NCI-H460 (cell line): ENCODE measurements at regions not wholly inside any gene's neighbourhood (a gene's known extent, or its start where the extent isn't known, plus 50 kb on each side); places are given as distances from the start of the nearest gene placed in this dataset.
A peak's percentile ranks its signal among the peaks of the same experiment; 100 is the strongest.
"Not testable (repeated sequence)": the region's sequence is repeated elsewhere in the genome, so short reads cannot be mapped to it uniquely, and the experiment has no call there.

ENCODE experiments used
- DNase-seq: peaks from one replicate; pipeline ENCODE4 v3.0.0-alpha.2; 2016; ENCODE audit warnings: low read depth; ENCODE audit errors: extremely low read depth

DNA sequence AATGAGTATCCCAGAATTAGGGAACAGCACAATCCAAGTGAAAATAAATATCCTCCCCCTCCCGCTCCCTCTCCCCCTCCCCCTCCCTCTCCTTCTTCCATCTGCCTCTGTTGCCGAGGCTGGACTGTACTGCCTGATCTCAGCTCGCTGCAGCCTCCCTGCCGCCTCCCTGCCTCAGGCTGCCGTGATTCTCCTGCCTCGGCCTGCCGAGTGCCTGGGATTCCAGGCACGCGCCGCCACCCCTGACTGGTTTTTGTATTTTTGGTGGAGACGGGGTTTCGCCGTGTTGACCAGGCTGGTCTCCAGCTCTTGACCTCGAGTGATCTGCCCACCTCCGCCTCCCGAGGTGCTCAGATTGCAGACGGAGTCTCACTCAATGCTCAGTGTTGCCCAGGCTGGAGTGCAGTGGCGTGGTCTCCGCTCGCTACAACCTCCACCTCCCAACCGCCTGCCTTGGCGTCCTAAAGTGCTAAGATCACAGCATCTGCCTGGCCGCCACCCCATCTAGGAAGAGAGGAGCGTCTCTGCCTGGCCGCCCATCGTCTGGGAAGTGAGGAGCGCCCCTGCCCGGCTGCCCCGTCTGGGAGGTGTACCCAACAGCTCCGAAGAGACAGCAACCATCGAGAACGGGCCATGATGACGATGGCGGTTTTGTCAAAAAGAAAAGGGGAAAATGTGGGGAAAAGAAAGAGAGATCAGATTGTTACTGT lies 178.9 kb upstream of the IPO5 start:
- DNase-seq = not testable (repeated sequence)

GRCh38 chr13:97780486-97780885 lies 173.0 kb upstream of the IPO5 start:
- no peak for DNase-seq

GRCh38 chr13:97781891-97782305 lies 171.6 kb upstream of the IPO5 start:
- no peak for DNase-seq

DNA sequence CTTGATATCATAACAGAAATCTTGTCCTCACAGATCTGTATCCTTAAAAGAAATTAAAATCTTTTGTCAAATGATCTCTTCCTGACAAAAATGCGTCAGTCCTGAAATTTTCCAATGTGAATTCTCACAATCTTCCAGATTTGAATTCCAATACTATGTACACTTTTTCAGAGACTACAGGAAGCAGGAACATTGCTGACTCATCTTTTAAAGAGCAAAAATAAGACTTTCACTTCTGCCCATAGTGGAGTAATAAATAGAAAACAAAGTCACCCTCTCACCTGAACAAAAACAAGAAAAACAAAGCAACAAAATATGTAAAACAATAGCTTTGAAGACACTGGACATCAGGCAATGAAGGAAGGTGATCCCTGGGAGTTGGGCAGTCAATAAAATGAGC lies 167.0 kb upstream of the IPO5 start:
- DNase-seq = no peak

DNA sequence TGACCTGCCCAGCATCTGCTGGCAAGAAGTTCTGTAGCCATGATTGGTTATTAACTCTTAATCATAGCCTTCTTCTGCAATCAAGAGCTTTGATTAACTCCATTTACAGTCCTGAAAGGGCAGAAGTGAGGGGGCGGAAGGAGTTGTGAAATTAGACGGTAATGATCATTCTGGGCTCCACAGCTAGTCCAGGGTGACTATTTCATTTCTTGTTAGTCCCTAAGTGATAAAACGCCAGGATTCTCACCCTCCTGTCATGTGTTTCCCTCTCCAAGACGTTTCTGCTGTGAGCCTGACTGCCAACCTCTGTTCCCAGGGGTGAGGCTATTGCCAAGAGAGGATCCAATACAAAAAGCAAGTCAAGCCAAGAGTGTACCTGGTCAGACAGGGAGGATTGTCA lies 155.9 kb upstream of the IPO5 start:
- DNase-seq = no peak

GRCh38 chr13:97798171-97798821 lies 155.2 kb upstream of the IPO5 start:
- no peak for DNase-seq

GRCh38 chr13:97798836-97799235 lies 154.6 kb upstream of the IPO5 start:
- no peak for DNase-seq

DNA sequence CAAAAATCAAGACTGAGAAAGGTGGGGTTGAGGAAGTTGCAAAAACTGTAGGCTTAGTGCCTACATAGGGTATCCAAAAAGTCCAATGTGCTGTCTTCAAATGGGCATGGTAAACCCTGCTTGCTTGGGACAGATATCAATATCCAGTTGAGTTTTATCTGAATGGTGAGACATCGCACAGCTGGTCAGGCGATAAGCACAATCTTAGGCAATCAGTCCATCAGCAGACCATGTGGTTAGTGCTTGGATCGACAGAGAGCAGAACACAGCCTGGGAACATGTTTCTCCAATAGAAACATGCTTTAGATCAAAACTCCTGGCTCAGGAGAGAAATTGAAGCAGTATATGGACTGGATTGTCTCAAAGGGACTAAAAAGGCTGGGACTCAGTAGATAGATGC lies 151.3 kb upstream of the IPO5 start:
- DNase-seq = no peak

DNA sequence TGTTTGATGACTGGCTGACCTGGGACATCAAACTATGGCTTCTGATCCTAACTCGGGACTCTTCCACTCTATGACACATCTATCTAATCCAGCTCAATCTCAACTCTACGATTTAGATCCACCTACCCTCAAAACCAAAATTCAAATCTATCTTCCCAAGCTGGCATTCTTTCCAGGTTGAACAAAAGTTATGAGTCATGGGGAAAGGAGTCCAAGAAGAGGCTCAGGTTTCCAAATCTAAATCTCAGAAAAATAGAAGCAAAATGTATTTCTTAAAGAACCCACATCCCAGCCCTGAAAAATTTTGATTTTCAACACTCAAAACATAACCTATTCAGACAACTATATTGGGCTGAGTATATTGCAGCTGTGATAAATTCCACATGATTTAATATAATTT lies 143.9 kb upstream of the IPO5 start:
- DNase-seq = no peak

GRCh38 chr13:97810152-97810551 lies 143.3 kb upstream of the IPO5 start:
- DNase-seq = peak; percentile 5

- no peak for DNase-seq
These were observed 131.1 kb upstream of the IPO5 start for GRCh38 chr13:97822377-97822776.

DNA sequence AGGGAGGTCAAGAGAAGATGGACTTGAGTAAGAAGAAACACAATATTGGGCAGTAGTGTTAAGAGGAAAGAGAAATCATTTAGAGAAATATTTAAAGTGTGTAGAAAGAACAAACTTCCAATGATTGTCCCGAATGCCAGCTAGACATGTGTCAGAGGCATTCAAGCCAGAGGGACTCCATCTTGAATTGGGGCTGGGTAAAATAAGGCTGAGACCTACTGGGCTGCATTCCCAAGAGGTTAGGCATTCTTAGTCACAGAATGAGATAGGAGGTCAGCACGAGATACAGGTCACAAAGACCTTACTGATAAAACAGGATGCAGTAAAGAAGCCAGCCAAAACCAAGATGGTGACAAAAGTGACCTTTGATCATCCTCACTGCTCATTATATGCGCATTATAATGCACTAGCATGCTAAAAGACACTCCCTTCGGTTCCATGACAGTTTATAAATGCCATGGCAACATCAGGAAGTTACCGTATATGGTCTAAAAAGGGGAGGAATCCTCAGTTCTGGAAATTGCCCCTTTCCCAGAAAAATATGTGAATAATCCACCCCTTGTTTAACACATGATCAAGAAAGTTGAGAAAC lies 127.0 kb upstream of the IPO5 start:
- no peak for DNase-seq

- DNase-seq = no peak
These were observed 119.2 kb upstream of the IPO5 start for GRCh38 chr13:97834250-97834649.

- no peak for DNase-seq
These were observed 110.3 kb upstream of the IPO5 start for GRCh38 chr13:97843189-97843588.

DNA sequence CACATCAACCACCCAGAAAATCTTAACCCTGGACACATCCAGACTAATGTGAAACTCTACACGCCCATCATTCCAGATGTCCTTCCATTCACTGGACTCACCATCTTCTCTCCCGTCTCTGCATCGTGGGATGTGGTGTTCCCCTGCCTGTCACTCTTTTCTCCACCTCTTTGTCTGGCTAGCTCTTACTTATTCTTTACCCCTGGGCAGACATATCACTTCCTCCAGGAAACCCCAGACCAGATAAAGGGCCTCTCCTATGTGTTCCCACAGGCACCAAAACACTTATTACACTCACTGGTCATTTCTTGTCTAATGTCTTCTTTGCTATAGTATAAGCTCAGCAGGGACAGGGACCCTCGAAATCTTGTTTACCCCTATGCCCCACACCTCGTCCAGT lies 109.3 kb upstream of the IPO5 start:
- DNase-seq = no peak

DNA sequence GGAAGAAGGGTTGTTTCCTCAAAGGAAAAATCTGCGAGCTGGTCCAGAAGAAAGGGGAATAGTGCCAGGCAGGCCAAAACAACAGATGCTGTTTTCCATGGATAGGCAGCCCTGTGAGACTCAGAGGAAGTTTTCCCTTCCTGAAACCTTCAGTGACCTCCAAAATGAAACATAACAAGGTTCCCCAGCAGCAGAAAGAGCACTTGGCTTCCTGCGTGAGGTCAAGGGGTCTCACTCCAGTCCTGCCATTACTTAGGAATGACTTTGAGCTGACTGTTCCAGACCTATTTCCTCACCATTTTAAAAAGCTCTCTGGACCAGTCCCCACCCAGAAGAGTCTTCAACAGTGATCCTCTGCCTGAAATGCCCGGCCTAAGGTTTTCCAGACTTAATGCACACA lies 104.6 kb upstream of the IPO5 start:
- DNase-seq = no peak

GRCh38 chr13:97849305-97849704 lies 104.2 kb upstream of the IPO5 start:
- DNase-seq = no peak

GRCh38 chr13:97851269-97851668 lies 102.2 kb upstream of the IPO5 start:
- DNase-seq = no peak

DNA sequence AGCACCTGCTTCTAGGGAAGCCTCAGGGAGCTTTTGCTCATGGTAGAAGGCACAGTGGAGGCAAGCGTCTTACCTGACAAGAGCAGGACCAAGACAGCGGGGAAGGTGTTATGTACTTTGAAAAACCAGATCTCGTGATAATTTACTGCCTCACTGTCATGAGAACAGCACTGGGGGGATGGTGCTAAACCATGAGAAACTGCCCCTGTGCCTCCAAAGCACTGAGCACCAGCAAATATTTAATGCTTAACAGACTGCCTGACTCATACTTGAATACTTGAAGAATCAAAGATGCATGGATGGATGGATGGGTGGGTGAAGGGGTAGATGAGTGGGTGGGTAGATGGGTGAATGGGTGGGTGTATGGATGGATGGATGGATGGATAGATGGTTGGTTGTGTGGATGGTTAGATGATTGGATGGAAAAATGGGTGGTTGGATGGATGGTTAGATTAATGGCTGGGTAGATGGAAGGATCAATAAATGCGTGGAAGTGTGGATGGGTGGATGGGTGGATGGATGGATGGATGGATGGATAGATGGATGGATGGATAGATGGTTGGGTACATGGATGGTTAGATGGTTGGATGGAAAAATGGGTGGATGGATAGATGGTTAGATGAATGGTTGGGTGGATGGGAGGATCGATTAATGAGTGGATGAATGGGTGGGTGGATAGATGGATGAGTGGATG lies 101.1 kb upstream of the IPO5 start:
- DNase-seq = no peak

DNA sequence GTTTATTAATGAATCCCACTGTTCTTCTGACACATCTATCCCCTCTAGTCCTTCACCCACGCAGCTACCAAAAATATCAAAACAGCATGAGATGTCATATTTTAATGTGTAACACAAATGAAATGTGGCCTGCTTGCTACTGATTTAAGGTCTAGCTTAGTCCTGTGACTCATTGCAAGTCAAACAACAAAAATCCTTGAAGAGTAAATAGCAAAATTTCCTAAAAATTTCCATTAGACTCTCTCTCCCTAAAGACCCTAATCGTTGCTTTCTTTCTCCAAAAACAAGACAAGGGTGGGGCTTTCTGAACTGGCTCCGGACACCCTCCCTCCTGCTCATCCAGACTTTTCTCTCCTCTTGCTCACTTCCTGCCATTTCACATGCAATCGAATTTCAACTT lies 99.9 kb upstream of the IPO5 start:
- no peak for DNase-seq

- DNase-seq = peak; percentile 57
These were observed 97.7 kb upstream of the IPO5 start for GRCh38 chr13:97855570-97856303.
